GM18907 (cell line): ENCODE measurements at regions not wholly inside any gene's neighbourhood (a gene's known extent, or its start where the extent isn't known, plus 50 kb on each side); places are given as distances from the start of the nearest gene placed in this dataset.
A peak's percentile ranks its signal among the peaks of the same experiment; 100 is the strongest.

Source experiments
- ATAC-seq: cut with Tn5 transposase; IDR thresholded peaks from one replicate; pipeline ENCODE4 v1.9.1; 2021; ENCODE audit warnings: mild to moderate bottlenecking, moderate library complexity; ENCODE audit not compliant: unreplicated experiment

- no peak for ATAC-seq
Measured at GRCh38 chr10:70966646-70967553, 78.5 kb upstream of the PCBD1 start.

- no peak for ATAC-seq
Measured at GRCh38 chr10:70967591-70968587, 79.5 kb upstream of the PCBD1 start.

GRCh38 chr10:70969188-70969587, 80.8 kb upstream of the PCBD1 start:
- ATAC-seq = no peak

- no peak for ATAC-seq
Measured at GRCh38 chr10:70970830-70971229, 82.5 kb upstream of the PCBD1 start.

GRCh38 chr10:70973275-70973674, 84.9 kb upstream of the PCBD1 start:
- no peak for ATAC-seq

- ATAC-seq = no peak
Measured at GRCh38 chr10:70974351-70974901, 86.1 kb upstream of the PCBD1 start.

GRCh38 chr10:70974920-70975319, 86.6 kb upstream of the PCBD1 start:
- no peak for ATAC-seq

GRCh38 chr10:70976063-70976695, 87.8 kb upstream of the PCBD1 start:
- no peak for ATAC-seq

- ATAC-seq = no peak
Measured at GRCh38 chr10:70977625-70978024, 89.3 kb upstream of the PCBD1 start.

- no peak for ATAC-seq
Measured at GRCh38 chr10:70978181-70978580, 89.8 kb upstream of the PCBD1 start.

GRCh38 chr10:70978816-70979480, 90.6 kb upstream of the PCBD1 start:
- ATAC-seq = no peak

GRCh38 chr10:70980687-70981086, 92.3 kb upstream of the PCBD1 start:
- ATAC-seq = no peak

- no peak for ATAC-seq
Measured at GRCh38 chr10:70981171-70981836, 92.9 kb upstream of the PCBD1 start.

- ATAC-seq = no peak
Measured at GRCh38 chr10:70981936-70982335, 93.6 kb upstream of the PCBD1 start.

GRCh38 chr10:70982443-70982842, 94.1 kb upstream of the PCBD1 start:
- peak; percentile 72 for ATAC-seq

- ATAC-seq = no peak
Measured at GRCh38 chr10:70984986-70985722, 96.8 kb upstream of the PCBD1 start.

- no peak for ATAC-seq
Measured at GRCh38 chr10:70985824-70986622, 97.7 kb upstream of the PCBD1 start.

- ATAC-seq = no peak
Measured at GRCh38 chr10:70986623-70986950, 98.2 kb upstream of the PCBD1 start.
